ENCODE measurements at regions not wholly inside any gene's neighbourhood (a gene's known extent, or its start where the extent isn't known, plus 50 kb on each side); places are given as distances from the start of the nearest gene placed in this dataset.
A peak's percentile ranks its signal among the peaks of the same experiment; 100 is the strongest.

DNA sequence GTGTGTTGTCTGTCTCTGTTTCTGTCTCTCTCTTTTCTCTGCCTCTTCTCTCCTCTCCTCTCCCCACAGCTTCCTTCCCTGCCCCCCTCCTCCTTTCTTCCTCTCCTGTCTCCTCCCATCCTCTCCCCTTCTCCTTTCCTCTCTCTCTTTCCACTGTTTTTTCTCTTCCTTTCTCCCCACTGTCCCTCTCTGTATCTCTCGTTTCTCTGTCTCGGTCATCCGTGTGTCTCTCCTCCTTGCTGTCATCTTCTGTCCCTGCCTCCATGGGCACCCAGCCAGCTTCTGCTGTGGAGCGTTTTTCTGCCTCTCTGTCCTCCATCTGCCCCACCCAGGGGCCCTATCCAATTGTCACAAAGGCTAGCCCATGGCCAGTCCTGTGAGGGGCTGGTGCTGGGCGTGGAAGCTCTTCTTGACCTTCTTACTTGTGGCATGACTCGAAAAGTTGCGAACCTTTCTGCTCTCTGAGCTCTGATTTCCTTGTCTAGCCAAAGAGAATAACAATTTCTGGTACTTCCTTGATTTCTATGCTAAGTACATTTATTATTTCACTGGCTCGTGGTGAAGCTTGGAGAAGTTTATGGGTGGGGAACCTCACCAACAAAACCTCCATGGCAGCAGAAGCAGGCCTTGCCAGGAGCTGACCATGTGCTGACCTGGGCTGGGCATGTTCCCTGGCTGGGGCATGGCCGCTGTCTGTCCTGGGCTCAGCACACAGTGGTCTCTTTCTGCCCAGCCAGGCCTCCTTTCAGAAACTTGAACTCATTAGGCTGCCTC lies 69.3 kb downstream of the CEBPB start (continued):
- TF ChIP-seq, protein P1, sequence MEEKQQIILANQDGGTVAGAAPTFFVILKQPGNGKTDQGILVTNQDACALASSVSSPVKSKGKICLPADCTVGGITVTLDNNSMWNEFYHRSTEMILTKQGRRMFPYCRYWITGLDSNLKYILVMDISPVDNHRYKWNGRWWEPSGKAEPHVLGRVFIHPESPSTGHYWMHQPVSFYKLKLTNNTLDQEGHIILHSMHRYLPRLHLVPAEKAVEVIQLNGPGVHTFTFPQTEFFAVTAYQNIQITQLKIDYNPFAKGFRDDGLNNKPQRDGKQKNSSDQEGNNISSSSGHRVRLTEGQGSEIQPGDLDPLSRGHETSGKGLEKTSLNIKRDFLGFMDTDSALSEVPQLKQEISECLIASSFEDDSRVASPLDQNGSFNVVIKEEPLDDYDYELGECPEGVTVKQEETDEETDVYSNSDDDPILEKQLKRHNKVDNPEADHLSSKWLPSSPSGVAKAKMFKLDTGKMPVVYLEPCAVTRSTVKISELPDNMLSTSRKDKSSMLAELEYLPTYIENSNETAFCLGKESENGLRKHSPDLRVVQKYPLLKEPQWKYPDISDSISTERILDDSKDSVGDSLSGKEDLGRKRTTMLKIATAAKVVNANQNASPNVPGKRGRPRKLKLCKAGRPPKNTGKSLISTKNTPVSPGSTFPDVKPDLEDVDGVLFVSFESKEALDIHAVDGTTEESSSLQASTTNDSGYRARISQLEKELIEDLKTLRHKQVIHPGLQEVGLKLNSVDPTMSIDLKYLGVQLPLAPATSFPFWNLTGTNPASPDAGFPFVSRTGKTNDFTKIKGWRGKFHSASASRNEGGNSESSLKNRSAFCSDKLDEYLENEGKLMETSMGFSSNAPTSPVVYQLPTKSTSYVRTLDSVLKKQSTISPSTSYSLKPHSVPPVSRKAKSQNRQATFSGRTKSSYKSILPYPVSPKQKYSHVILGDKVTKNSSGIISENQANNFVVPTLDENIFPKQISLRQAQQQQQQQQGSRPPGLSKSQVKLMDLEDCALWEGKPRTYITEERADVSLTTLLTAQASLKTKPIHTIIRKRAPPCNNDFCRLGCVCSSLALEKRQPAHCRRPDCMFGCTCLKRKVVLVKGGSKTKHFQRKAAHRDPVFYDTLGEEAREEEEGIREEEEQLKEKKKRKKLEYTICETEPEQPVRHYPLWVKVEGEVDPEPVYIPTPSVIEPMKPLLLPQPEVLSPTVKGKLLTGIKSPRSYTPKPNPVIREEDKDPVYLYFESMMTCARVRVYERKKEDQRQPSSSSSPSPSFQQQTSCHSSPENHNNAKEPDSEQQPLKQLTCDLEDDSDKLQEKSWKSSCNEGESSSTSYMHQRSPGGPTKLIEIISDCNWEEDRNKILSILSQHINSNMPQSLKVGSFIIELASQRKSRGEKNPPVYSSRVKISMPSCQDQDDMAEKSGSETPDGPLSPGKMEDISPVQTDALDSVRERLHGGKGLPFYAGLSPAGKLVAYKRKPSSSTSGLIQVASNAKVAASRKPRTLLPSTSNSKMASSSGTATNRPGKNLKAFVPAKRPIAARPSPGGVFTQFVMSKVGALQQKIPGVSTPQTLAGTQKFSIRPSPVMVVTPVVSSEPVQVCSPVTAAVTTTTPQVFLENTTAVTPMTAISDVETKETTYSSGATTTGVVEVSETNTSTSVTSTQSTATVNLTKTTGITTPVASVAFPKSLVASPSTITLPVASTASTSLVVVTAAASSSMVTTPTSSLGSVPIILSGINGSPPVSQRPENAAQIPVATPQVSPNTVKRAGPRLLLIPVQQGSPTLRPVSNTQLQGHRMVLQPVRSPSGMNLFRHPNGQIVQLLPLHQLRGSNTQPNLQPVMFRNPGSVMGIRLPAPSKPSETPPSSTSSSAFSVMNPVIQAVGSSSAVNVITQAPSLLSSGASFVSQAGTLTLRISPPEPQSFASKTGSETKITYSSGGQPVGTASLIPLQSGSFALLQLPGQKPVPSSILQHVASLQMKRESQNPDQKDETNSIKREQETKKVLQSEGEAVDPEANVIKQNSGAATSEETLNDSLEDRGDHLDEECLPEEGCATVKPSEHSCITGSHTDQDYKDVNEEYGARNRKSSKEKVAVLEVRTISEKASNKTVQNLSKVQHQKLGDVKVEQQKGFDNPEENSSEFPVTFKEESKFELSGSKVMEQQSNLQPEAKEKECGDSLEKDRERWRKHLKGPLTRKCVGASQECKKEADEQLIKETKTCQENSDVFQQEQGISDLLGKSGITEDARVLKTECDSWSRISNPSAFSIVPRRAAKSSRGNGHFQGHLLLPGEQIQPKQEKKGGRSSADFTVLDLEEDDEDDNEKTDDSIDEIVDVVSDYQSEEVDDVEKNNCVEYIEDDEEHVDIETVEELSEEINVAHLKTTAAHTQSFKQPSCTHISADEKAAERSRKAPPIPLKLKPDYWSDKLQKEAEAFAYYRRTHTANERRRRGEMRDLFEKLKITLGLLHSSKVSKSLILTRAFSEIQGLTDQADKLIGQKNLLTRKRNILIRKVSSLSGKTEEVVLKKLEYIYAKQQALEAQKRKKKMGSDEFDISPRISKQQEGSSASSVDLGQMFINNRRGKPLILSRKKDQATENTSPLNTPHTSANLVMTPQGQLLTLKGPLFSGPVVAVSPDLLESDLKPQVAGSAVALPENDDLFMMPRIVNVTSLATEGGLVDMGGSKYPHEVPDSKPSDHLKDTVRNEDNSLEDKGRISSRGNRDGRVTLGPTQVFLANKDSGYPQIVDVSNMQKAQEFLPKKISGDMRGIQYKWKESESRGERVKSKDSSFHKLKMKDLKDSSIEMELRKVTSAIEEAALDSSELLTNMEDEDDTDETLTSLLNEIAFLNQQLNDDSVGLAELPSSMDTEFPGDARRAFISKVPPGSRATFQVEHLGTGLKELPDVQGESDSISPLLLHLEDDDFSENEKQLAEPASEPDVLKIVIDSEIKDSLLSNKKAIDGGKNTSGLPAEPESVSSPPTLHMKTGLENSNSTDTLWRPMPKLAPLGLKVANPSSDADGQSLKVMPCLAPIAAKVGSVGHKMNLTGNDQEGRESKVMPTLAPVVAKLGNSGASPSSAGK (IDR thresholded peaks at IDR 0.05): no peak
- TF ChIP-seq, protein P2, sequence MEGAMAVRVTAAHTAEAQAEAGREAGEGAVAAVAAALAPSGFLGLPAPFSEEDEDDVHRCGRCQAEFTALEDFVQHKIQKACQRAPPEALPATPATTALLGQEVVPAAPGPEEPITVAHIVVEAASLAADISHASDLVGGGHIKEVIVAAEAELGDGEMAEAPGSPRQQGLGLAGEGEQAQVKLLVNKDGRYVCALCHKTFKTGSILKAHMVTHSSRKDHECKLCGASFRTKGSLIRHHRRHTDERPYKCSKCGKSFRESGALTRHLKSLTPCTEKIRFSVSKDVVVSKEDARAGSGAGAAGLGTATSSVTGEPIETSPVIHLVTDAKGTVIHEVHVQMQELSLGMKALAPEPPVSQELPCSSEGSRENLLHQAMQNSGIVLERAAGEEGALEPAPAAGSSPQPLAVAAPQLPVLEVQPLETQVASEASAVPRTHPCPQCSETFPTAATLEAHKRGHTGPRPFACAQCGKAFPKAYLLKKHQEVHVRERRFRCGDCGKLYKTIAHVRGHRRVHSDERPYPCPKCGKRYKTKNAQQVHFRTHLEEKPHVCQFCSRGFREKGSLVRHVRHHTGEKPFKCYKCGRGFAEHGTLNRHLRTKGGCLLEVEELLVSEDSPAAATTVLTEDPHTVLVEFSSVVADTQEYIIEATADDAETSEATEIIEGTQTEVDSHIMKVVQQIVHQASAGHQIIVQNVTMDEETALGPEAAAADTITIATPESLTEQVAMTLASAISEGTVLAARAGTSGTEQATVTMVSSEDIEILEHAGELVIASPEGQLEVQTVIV (CRISPR knock-in tag; IDR thresholded peaks at IDR 0.05; ENCODE audit: borderline replicate concordance): no peak
- TF ChIP-seq TBL1XR1 (IDR thresholded peaks at IDR 0.05; ENCODE audit: low read length in 2 of 2) (no peak), CREB5 (CRISPR knock-in tag; IDR thresholded peaks at IDR 0.05) (no peak), SIRT6 (IDR thresholded peaks at IDR 0.05; ENCODE audit: low read depth, low read length) (no peak), ZNF143 (CRISPR knock-in tag; IDR thresholded peaks at IDR 0.05) (no peak), ZBED1 (IDR thresholded peaks at IDR 0.05) (no peak), KDM5B (IDR thresholded peaks at IDR 0.05; ENCODE audit: insufficient replicate concordance, low read depth, low read length) (peak; percentile 1), HOMEZ (CRISPR knock-in tag; IDR thresholded peaks at IDR 0.05) (no peak), RBFOX2 (IDR thresholded peaks at IDR 0.05; ENCODE audit: low read depth, low read length) (no peak)

All from K562 (cell line).